ENCODE measurements at regions not wholly inside any gene's neighbourhood (a gene's known extent, or its start where the extent isn't known, plus 50 kb on each side); places are given as distances from the start of the nearest gene placed in this dataset.

- no peak for DNase-seq (ENCODE audit: low read depth in 2 of 2)
These were observed 97.8 kb downstream of the AQP9 start for GRCh38 chr15:58235961-58236360.

DNA sequence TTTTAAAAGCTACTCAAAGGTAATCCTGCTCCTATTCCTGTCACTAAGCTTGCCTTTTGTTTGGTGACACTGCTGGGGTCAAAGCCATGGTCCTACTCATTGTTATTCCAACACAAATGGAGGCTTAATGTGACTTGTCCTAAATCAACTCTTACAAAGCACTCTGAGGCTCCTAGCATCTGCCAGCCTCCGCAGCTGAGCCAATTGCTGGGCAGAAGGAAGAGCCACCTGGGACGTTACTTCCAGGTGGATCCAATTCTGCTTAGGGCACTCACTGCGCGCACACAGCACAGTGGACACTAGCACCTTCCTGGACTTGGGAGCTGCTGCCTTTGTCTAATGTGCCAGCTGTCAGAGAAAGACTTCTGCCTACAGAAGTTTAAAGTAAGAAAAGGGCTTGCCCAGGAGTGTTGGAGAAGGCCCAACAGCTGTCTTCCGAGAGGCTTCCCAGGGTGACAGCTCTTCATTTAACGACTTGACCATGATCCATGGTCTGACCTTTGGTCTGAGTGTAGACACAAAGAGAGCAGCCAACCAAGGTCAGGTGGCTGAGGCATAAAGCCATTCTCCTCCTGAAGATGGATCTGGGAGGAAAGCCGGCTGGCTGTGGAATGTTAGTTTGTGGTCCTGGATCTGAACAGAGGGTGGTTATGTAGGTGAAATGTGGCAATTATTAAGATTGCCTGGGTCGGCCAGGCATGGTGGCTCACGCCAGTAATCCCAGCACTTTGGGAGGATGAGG is 102.2 kb downstream of the AQP9 start:
- no peak for DNase-seq (ENCODE audit: low read depth in 2 of 2)

GRCh38 chr15:58241872-58242271 is 103.7 kb downstream of the AQP9 start:
- no peak for DNase-seq (ENCODE audit: low read depth in 2 of 2)

DNA sequence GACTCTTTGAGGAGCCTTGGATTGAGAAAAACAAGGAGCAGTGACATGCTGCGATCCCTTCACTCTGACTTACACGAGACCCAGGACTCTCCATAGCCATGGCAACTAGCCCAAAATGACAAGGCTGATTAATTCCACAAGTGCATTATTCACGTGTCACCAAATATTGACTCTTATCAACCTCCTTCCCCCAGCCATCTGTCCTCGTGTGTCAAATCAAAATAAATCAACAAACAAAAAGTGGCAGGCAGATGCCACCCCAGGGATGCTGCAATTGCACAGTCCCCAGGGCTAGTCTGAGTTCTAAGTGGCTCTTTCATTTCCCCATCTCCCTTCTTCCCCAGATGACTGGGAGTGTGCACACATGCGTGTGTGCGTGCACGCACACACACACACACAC is 104.9 kb downstream of the AQP9 start:
- no peak for DNase-seq (ENCODE audit: low read depth in 2 of 2)

DNA sequence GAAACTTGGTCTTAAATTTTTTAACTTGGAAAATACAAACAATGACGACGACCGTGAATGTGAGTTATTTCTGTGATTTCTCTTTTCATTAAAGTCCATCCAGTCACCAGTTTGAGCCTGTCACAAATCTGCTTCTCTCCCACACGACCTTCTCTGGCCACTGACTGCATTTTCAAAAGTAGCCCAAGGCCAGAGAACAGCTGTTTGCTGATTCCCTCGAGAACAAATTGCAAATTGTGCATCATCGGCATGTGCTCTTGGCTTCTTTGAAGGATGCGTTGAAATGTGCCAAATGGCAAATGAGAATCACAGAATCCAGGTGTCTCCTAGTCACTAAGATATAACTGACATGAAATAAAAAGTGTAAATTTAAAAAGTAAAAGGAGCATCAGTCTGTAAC is 106.4 kb downstream of the AQP9 start:
- no peak for DNase-seq (ENCODE audit: low read depth in 2 of 2)

- DNase-seq (ENCODE audit: low read depth in 2 of 2) = no peak
These were observed 107.9 kb downstream of the AQP9 start for GRCh38 chr15:58246041-58246440.

DNA sequence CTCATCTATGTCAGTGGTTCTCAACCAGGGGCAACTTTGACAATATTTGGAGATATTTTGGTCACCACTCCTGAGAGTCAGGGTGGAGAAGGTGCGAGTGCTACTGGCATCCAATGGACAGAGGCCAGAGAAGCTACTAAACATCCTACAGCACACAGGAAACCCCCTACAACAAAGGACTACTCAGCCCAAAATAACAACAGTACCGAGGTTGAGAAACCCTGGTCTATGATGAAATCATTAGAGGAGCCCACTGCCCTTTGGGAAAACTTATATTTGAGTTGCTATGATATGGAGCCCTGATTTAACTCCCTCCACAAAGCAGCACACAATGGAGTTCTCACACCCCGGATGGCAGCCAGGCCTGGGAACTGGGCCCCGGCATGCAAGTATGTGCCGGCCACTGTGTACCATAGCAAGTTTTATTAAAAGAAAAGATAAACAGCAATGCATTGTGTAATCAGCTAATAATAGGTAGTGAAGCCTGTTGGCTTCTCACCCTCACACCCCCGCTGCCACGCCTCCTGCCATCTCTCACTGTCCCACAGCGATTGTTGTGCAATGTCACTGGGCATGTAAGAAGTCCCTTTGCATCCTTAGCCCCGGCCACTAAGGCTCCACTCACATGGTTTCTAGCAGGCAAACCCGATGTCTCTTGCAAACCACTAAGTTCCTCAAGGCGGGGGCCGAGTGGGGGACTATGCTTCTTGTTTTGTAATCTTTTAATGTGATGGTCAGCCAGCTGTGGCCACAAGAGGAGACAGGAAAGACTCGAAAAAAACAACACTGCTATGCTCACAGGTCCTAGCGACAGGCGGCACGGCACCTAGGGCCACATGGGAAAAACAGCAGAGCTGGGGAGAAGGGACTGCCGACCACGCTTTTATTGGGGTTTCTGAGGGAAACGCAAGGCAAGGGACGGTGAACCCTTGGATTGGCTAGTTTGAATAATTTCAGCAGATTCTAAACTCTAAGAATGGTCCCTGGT is 110.0 kb downstream of the AQP9 start:
- no peak for DNase-seq (ENCODE audit: low read depth in 2 of 2)

DNA sequence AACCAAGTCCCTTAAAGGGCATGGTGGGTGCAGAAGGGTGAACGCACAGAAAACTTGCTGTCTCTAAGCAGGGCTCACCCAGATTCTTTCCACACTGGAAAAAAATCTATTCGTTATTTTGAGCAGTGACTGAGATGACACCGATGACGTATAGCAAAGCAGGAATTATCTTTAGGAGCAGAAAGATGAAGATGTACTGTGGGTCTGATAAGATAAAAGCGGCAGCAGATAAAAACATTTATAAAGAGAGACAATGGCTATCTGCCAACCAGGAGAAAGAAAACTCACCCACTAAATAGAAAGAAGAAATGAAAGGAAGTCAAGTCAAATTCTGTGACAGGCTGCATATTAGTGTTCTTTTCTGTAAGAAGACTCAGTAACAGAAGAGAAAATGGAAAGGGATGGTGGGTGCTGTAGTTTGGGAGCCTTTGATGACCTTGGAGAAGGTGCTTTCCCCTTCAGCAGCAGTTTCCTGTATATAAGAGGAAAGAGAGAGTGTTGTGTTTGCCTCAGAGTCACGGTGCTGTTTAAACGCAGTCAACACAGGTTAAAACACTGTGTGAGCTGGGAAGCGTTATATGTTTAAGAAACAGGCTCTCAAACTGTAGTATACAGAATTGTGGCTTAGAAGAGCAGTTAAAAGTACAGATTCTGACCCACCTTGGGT is 111.6 kb downstream of the AQP9 start:
- no peak for DNase-seq (ENCODE audit: low read depth in 2 of 2)

DNA sequence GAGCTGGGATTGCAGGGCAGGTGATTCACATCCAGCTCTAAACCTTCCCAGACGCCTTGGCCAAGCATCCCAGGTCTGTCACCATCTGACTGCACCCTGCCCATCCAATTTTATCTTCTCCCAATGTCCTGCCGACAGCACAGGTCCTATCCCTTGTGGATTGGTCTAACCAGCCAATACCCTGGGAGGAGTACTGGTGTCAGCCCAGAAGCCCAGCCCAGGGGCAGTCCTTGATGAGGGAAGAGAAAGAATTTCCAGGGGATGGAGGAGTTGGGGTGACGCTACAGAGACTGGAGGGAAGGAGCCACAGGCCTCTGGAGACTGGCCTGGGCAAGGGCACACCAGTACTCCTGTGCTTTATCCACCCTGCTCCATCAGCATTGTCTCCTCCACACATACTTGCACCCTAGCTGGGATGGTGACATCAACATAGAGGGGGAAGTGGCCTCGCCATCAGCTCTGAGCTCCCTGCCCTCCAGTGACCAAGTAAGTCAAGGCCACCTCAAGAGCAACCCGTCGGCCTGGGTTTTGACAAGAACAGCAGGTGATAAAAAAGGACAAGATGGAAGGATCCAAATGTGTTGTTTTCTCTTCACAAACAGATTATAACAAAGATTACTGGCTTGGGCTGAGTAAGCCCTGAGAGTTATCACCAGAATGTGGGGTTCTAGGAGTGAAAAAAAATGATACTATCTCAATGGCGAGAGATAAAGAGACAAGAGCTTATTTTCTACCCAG is 114.6 kb downstream of the AQP9 start:
- no peak for DNase-seq (ENCODE audit: low read depth in 2 of 2)

DNA sequence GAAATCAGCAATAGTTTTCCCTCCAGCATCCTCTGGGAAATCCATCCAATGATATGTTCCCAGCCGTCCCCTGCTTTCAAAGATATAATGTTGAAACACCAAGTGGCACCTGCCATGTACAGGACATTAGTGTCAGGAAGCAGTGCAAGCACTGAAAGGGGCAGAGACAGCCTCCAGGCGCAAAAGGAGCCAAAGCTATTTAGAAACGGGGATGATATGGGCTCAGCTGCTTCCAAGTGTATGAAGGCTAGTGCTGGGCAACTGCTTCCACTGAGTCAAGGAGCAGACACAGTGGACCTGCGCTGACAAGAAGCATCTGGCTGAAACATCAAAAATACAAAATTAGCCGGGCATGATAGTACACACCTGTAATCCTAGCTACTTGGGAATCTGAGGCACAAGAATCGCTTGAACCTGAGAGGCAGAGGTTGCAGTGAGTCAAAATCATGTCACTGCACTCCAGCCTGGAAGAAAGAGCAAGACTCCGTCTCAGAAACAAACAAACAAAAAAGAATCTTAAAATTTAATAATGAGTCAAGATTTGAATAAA is 119.7 kb downstream of the AQP9 start:
- DNase-seq (ENCODE audit: low read depth in 2 of 2) = no peak

DNA sequence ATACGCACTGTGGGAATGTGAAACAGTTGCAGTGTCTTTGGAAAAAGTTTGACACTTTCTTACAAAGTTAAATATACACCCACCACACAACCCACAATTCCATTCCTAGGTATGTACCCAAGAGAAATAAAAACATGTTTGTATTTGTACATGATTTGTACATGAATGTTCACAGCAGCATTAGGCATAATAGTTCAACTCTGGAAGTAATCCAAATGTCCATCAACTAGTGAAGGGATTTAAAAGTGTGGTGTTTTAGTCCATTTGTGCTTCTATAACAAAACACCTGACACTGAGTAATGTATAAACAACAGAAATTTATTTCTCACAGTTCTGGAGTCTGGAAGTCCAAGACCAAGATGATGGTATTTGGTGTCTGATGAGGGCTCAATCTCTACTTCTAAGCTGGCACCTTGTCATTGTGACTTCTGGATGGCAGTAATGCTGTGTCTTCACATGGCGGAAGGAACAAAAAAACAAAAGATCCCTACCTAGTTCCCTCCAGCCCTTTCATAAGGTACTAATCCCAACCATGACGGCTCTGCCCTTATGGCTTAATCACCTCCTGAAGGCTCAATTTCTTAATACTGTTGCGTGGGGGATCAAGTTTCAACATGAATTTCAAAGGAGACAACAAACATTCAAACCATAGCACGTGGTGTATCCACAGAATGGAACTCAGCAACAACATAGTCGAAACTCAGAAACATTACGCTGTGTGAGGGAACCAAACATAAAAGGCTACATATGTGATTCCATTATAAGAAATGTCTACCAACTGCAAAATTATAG is 120.5 kb downstream of the AQP9 start:
- no peak for DNase-seq (ENCODE audit: low read depth in 2 of 2)

- DNase-seq (ENCODE audit: low read depth in 2 of 2) = no peak
These were observed 122.1 kb downstream of the AQP9 start for GRCh38 chr15:58260205-58260724.

- DNase-seq (ENCODE audit: low read depth in 2 of 2) = no peak
These were observed 122.6 kb downstream of the AQP9 start for GRCh38 chr15:58260725-58261267.

GRCh38 chr15:58261368-58261767 is 123.2 kb downstream of the AQP9 start:
- no peak for DNase-seq (ENCODE audit: low read depth in 2 of 2)

DNA sequence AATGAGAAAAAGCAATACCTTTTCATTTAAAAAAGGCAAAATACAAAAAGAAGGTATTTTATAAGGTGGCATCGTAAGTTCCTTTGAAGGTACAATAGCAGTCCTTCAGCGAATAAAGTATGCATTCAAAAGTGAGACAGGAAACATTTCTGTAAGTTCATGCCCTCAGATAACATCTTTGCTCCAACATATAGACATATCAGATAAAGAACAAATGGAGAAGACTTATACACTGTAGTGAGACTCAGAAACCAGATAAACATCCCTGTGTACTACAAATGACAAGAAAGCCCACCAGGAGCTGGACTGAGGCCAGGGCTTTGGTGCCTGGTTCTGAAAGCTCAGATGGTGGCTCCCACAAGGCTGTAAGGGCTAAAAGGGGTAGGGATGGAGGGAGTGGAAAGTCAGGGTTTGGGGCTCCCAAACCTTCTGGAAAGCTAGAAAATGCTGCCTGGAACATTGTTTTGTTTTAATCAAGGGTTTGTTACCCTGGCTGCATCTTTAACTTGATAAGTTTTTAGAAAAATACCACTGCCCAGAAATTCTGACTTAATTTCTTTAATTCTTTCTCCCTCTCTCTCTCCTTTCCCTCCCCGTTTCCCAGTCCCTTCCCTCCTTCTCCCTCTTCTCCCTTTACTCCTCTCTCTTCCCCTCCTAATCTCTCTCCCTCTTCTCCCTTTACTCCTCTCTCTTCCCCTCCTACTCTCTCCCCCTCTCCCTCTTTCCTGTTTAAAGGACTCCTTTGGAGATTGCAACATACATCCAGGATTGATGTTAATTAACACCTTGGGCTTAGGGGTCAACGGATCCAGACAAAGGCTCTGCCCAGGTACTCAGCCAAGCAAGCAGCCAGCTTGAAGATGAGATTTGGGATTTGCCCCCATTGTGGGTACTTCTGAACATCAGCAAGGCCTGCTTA is 126.1 kb downstream of the AQP9 start:
- no peak for DNase-seq (ENCODE audit: low read depth in 2 of 2)

DNA sequence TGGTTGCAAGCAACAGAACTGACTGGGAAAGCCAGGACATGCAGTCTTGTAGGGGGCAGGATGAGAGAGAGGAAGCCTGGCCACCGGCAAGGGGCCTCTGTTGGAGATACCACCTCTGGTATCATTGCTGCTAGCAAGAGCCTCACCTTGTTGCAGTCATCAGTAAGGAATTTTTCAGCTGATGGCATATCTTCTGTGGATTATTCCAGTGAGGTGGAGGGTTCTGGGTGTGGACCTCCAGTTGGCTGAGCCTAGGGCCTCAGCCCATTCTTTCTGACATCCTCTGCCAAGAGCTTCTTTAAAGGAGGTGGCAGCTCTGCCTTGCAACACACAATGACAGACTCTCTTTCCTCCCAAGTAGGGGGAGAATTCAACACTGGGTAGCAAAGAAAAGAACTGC is 128.9 kb downstream of the AQP9 start:
- DNase-seq (ENCODE audit: low read depth in 2 of 2) = no peak

DNA sequence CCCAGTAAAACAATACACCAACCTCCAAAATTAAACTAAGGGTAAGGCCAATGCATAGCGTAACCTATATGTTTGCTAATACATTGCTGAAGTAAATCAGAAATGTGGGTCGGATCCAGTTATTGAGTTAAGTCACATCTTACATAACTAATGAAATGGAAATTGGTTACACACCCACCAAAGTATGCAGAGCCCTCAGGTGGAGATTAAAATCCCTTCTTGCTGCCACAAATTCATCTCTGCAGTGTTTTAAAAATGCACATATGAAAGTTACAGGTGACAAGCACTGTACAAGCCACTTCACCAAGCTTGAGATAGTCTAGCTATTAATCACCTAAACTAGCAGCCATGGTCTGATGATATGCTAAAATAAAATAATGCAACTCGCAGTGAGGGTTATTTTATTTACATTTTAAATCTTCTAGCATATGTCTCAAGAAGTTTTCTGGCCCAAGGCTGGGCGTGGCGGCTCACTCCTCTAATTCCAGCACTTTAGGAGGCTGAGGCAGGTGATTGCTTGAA is 130.6 kb downstream of the AQP9 start:
- DNase-seq (ENCODE audit: low read depth in 2 of 2) = no peak
